Uterus (tissue), 3 donors: ENCODE measurements at regions not wholly inside any gene's neighbourhood (a gene's known extent, or its start where the extent isn't known, plus 50 kb on each side); places are given as distances from the start of the nearest gene placed in this dataset.

Source experiments
- DNase-seq, 2 donors: peaks; one replicate each; pipeline ENCODE4 v3.0.0-alpha.2; 2019 to 2020
- H3K27ac ChIP-seq, 2 donors: fragments of 200-600 bp; sonication (generic); 1 replicate in 1 of 2; 2 replicates in 1 of 2; pipeline ENCODE4 v1.5.1; 2016 to 2018
- H3K27me3 ChIP-seq, 2 donors: fragments of 200-600 bp; sonication (generic); one replicate each; pipeline ENCODE4 v1.5.1; 2018 to 2019; ENCODE audit warnings: control low read depth in 1 of 2
- H3K36me3 ChIP-seq, 2 donors: fragments of 200-600 bp; sonication (generic); one replicate each; pipeline ENCODE4 v1.5.1; 2019; ENCODE audit warnings: control low read depth in 1 of 2
- H3K4me1 ChIP-seq, 2 donors: fragments of 200-600 bp; sonication (generic); one replicate each; pipeline ENCODE4 v1.5.1; 2018 to 2019; ENCODE audit warnings: control low read depth in 1 of 2
- H3K4me3 ChIP-seq, 2 donors: fragments of 200-600 bp; sonication (generic); 1 replicate in 1 of 2; 2 replicates in 1 of 2; pipeline ENCODE4 v1.5.1; 2018 to 2019; ENCODE audit warnings: mild to moderate bottlenecking in 1 of 2
- H3K9me3 ChIP-seq, 2 donors: fragments of 200-600 bp; sonication (generic); one replicate each; pipeline ENCODE4 v1.5.1; 2019; ENCODE audit warnings: control low read depth in 1 of 2
- CTCF ChIP-seq, 4 experiments: fragments of 200-600 bp in 2 of 4; fragments of 450-650 bp in 2 of 4; sonication (generic) in 2 of 4; IDR thresholded peaks; one replicate each; pipeline ENCODE4 v1.5.1; 2016 to 2019; ENCODE audit warnings: antibody characterized with exemption in 4 of 4, mild to moderate bottlenecking in 2 of 4, moderate library complexity in 1 of 4
- POLR2A ChIP-seq, 2 donors: fragments of 450-650 bp; IDR thresholded peaks; one replicate each; pipeline ENCODE4 v1.6.1; 2016; ENCODE audit warnings: antibody characterized with exemption in 2 of 2, mild to moderate bottlenecking in 1 of 2, moderate library complexity in 1 of 2
- intact Hi-C: fragments of 100-400 bp; cut with DNase I; formaldehyde crosslinking; loops from one replicate; pipeline ENCODE4 v1.15.1; 2023; ENCODE audit warnings: low total_unique reads
- donor health status: DM: yes; HTN: yes; CAD: no.

GRCh38 chr9:11779971-11780370, 913.2 kb upstream of the TYRP1 start:
- Histone ChIP-seq H3K27me3 (no peaks in the 10 kb centered on the region), H3K27ac (no peak overlapping the region), H3K36me3 (no peaks in the 10 kb centered on the region), H3K9me3 (no peaks in the 10 kb centered on the region), H3K4me3 (no peak overlapping the region), H3K4me1 (no peaks in the 10 kb centered on the region)
- TF ChIP-seq POLR2A (IDR thresholded peaks at IDR 0.05) (no peak), CTCF (IDR thresholded peaks at IDR 0.05) (no peak)
- no peak for DNase-seq
- intact Hi-C loops = no loop called here

- no peak for DNase-seq
- Histone ChIP-seq H3K27ac (no peak overlapping the region), H3K36me3 (no peaks in the 10 kb centered on the region), H3K27me3 (no peaks in the 10 kb centered on the region), H3K9me3 (no peaks in the 10 kb centered on the region), H3K4me1 (no peaks in the 10 kb centered on the region), H3K4me3 (no peak overlapping the region)
- intact Hi-C loops = no loop called here
- TF ChIP-seq CTCF (IDR thresholded peaks at IDR 0.05) (no peak), POLR2A (IDR thresholded peaks at IDR 0.05) (no peak)
Observed at GRCh38 chr9:11792870-11793269, 900.3 kb upstream of the TYRP1 start.

GRCh38 chr9:11794984-11795383, 898.2 kb upstream of the TYRP1 start:
- intact Hi-C loops = no loop called here

GRCh38 chr9:11805969-11806368, 887.2 kb upstream of the TYRP1 start:
- Histone ChIP-seq H3K27ac (no peak overlapping the region), H3K4me3 (no peak overlapping the region), H3K27me3 (no peaks in the 10 kb centered on the region), H3K4me1 (no peaks in the 10 kb centered on the region), H3K9me3 (no peaks in the 10 kb centered on the region), H3K36me3 (no peaks in the 10 kb centered on the region)
- intact Hi-C loops = no loop called here
- TF ChIP-seq POLR2A (IDR thresholded peaks at IDR 0.05) (no peak), CTCF (IDR thresholded peaks at IDR 0.05) (no peak)
- DNase-seq = no peak

More at GRCh38 chr9:11794984-11795383, 898.2 kb upstream of the TYRP1 start:
- H3K9me3 ChIP-seq = no peaks in the 10 kb centered on the region
- no peaks in the 10 kb centered on the region for H3K36me3 ChIP-seq
- H3K27ac ChIP-seq = no peak overlapping the region
- no peaks in the 10 kb centered on the region for H3K27me3 ChIP-seq
- no peaks in the 10 kb centered on the region for H3K4me1 ChIP-seq
- no peak for DNase-seq
- no peak overlapping the region for H3K4me3 ChIP-seq
- no peak for TF ChIP-seq POLR2A (IDR thresholded peaks at IDR 0.05)
- TF ChIP-seq CTCF (IDR thresholded peaks at IDR 0.05) = no peak

GRCh38 chr9:11821306-11821975, 871.7 kb upstream of the TYRP1 start:
- intact Hi-C loops = no loop called here
- Histone ChIP-seq H3K9me3 (no peaks in the 10 kb centered on the region), H3K36me3 (no peaks in the 10 kb centered on the region), H3K4me3 (no peak overlapping the region), H3K27ac (no peak overlapping the region), H3K4me1 (no peaks in the 10 kb centered on the region), H3K27me3 (no peaks in the 10 kb centered on the region)
- DNase-seq = no peak
- TF ChIP-seq POLR2A (IDR thresholded peaks at IDR 0.05) (no peak), CTCF (IDR thresholded peaks at IDR 0.05) (no peak)
